ENCODE measurements at regions not wholly inside any gene's neighbourhood (a gene's known extent, or its start where the extent isn't known, plus 50 kb on each side); places are given as distances from the start of the nearest gene placed in this dataset.
"Not testable (repeated sequence)": the region's sequence is repeated elsewhere in the genome, so short reads cannot be mapped to it uniquely, and the experiment has no call there.

GRCh38 chrX:10676235-10676957 is 56.0 kb upstream of the MID1 start:
- no peak for DNase-seq (ENCODE audit: low read depth in 3 of 3)

DNA sequence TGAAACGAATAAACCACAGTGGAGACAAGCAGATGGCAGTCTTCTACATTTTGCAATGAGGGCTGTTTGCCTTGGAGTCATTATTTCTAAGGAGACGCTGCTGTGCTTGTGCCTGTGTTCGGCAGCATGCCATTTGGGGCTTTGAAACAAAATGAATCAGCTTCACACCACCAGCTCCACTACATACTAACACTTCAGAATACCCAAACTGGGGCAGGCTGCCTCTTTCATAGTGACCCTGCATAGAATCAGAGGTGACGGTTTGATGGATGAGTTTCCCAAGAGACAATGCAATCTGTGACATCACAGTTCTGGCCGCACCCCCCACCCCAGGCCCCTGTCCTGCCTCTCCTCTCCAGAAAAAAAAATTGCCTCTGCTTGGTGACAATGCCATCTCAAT is 57.1 kb upstream of the MID1 start:
- DNase-seq (ENCODE audit: low read depth in 3 of 3) = no peak

- DNase-seq (ENCODE audit: low read depth in 3 of 3) = no peak
Measured at GRCh38 chrX:10679387-10679786, 59.0 kb upstream of the MID1 start.

GRCh38 chrX:10681167-10681566 is 60.8 kb upstream of the MID1 start:
- DNase-seq (ENCODE audit: low read depth in 3 of 3) = no peak

- not testable (repeated sequence) for DNase-seq (ENCODE audit: low read depth in 3 of 3)
Measured at GRCh38 chrX:10683631-10684030, 63.2 kb upstream of the MID1 start.

GRCh38 chrX:10685923-10686595 is 65.7 kb upstream of the MID1 start:
- DNase-seq (ENCODE audit: low read depth in 3 of 3) = no peak

DNA sequence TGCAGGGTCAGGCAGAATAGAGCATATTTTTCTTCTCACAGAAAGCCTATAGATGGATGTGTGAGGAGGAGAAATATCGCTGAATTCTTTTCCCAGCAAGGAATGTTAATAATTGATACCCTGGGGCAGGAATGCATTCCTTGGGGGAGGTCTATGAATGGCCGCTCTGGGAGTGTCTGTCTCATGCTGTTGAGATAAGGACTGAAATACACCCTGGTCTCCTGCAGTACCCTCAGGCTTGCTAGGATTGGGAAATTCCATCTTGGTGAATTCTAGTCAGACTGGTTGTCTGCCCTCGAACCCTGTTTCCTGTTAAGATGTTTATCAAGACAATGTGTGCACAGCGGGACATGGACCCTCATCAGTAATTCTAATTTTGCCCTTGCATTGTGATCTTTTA is 71.4 kb upstream of the MID1 start:
- not testable (repeated sequence) for DNase-seq (ENCODE audit: low read depth in 3 of 3)

- DNase-seq (ENCODE audit: low read depth in 3 of 3) = no peak
Measured at GRCh38 chrX:10697616-10698317, 77.4 kb upstream of the MID1 start.

- no peak for DNase-seq (ENCODE audit: low read depth in 3 of 3)
Measured at GRCh38 chrX:10698318-10698640, 77.9 kb upstream of the MID1 start.

GRCh38 chrX:10702031-10702430 is 81.6 kb upstream of the MID1 start:
- no peak for DNase-seq (ENCODE audit: low read depth in 3 of 3)

GRCh38 chrX:10706342-10706741 is 86.0 kb upstream of the MID1 start:
- DNase-seq (ENCODE audit: low read depth in 3 of 3) = not testable (repeated sequence)

- DNase-seq (ENCODE audit: low read depth in 3 of 3) = no peak
Measured at GRCh38 chrX:10707773-10708172, 87.4 kb upstream of the MID1 start.

DNA sequence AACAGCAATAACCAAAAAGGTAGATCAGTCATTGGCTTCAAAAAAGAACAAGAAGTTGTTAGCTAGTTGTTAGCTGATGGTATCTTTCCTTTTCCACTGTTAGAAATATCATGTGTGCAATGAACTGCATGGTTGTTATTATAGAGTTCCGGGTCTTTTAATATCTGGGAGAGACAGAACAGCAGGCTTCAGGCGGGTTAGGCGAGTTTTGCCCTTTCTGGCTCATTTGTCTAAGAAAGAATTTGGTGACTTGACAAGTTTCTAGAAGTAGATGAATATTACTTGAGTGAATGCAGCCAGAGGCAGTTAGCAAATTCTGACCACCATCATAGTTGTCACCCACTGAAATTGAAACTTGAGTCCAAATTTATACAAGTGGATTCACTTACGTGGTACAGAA is 88.9 kb upstream of the MID1 start:
- DNase-seq (ENCODE audit: low read depth in 3 of 3) = no peak

DNA sequence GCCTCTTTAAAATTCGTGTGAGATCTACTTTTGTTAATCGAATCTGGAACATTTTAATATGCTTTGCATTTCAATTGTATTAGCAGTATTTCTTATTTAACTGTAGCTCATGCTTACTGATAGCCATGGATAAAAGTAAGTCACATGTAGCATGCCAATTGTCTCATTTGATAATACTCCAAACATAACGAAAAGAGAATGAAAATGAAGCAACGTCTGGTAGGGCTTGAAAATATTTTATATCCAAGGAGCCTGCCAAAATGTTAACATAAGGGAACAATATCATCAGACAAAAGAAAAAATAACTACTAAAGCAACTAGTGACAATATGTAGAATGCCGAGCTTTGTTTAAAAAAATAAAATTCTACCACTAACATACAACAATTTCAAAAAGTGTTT is 94.1 kb upstream of the MID1 start:
- DNase-seq (ENCODE audit: low read depth in 3 of 3) = no peak

- DNase-seq (ENCODE audit: low read depth in 3 of 3) = peak; percentile 0 to 7 (median 5)
Measured at GRCh38 chrX:10722851-10723250, 102.5 kb upstream of the MID1 start.

GRCh38 chrX:10725071-10725470 is 104.7 kb upstream of the MID1 start:
- no peak for DNase-seq (ENCODE audit: low read depth in 3 of 3)

- DNase-seq (ENCODE audit: low read depth in 3 of 3) = no peak
Measured at GRCh38 chrX:10726647-10727046, 106.3 kb upstream of the MID1 start.

GRCh38 chrX:10728806-10729389 is 108.5 kb upstream of the MID1 start:
- DNase-seq (ENCODE audit: low read depth in 3 of 3) = no peak

- no peak for DNase-seq (ENCODE audit: low read depth in 3 of 3)
Measured at GRCh38 chrX:10739426-10739825, 119.0 kb upstream of the MID1 start.

DNA sequence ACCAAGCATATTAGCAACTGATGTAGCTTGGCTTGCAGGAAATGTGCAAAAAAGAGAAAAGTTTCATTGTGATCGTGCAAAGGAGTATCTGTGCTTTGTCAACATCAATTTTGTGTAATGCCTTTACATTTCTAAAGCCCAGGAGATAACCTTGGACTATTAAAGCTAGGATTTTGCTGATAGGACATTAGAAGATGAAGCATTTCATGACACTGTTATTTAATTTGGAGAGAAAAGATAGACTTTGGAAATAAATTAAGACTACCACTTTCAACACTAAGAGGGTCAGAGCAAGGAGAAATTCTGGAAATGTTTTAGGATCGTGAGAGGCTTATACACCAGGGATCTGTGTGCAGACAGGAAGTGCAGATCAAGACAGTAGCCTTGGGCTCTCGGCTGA is 120.6 kb upstream of the MID1 start:
- DNase-seq (ENCODE audit: low read depth in 3 of 3) = no peak

DNA sequence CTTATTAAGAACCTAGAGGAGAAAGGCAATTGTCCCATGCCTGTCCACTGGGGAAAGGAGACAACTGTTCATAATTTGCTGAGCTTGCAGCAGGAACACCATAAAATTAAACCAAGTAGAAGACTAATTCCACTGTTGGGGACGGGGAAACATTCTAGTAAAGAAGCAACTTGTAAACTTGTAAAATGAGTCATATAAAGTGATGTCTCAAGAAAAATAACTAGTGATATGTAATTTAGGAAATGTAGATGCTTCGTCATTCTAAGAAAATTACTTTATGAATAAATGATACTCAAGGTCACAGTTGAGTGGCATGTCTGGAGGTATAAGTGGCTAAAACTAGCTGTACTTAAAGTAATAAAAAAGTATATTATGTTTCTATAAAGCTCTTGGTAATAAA is 121.2 kb upstream of the MID1 start:
- no peak for DNase-seq (ENCODE audit: low read depth in 3 of 3)

DNA sequence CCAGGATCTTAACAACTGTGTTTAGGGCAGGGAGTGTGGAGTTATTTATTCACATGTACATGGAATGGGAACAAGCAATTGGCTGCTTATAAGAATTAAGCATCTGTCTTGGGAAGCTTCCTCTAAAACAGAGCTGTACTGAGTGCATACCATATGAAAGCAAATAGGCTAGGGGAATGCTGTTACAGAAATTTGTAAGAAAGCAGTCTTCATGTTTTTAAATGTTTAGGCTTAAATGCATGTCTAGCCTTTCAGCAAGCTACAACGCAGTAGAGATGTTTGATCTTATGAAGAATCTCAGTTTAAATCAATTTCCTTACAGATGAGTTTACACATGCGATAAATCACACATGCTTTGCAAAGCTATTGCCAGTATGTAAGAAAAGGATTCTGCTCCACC is 123.1 kb upstream of the MID1 start:
- DNase-seq (ENCODE audit: low read depth in 3 of 3) = no peak

GRCh38 chrX:10744007-10744406 is 123.6 kb upstream of the MID1 start:
- DNase-seq (ENCODE audit: low read depth in 3 of 3) = no peak

All from stimulated activated CD4-positive, alpha-beta T cell treated with anti-CD3 and anti-CD28 coated beads, TNF-alpha, amount 100 ng/mL, for 24 hours (primary cell).